ENCODE measurements at regions not wholly inside any gene's neighbourhood (a gene's known extent, or its start where the extent isn't known, plus 50 kb on each side); places are given as distances from the start of the nearest gene placed in this dataset.

DNA sequence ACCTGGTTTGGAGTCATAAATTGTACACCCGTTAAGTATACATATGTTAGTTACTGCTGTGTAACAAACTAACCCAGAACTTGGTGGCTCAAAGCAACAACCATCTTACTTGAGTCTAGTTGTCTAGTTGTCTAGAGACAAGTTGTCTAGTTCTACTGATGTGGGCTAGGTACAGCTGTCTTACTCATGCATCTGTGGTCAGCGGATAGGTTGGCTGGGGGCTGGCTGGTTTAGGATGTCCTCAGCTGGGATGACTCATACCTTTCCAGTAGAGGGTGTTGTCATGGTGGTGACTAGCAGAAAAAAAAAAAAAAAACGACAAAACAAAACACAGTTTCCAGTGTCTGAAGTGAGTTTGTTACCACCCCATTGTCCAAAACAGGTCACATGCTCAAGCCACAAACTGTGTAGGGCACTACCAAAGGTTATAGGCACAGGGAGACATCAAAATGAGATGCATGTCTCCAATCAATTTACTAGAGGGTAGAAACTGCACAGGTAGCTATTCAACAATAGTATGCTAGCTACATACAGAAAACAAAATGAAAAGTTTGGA, 680.3 kb downstream of the MED13L start:
- Histone ChIP-seq H3K79me2 (ENCODE audit: control insufficient read depth, insufficient read depth, low read length, poor library complexity) (no peaks in the 10 kb centered on the region), H3K36me3 (ENCODE audit: control insufficient read depth in 1 of 2, insufficient read depth in 2 of 2, low read length in 2 of 2) (no peaks in the 10 kb centered on the region), H2AK5ac (ENCODE audit: low read length) (no peak overlapping the region), H2BK12ac (ENCODE audit: low read length) (no peak overlapping the region), H3K9me3 (ENCODE audit: insufficient read depth, low read depth, low read length) (no peaks in the 10 kb centered on the region), H2BK5ac (ENCODE audit: low read depth, low read length, poor library complexity) (no peak overlapping the region), H2AFZ (ENCODE audit: insufficient read depth, low read length, poor library complexity) (no peak overlapping the region), H3K9ac (ENCODE audit: low read length) (no peak overlapping the region), H3K4me1 (ENCODE audit: control insufficient read depth in 1 of 2, insufficient read depth in 2 of 2, low read length in 2 of 2) (no peaks in the 10 kb centered on the region), H3K18ac (ENCODE audit: low read length) (no peak overlapping the region), H3K4me3 (ENCODE audit: low read depth, low read length) (no peak overlapping the region), H4K12ac (ENCODE audit: low read depth, low read length) (no peak overlapping the region), H4K91ac (ENCODE audit: low read depth, low read length) (no peak overlapping the region), H3K4ac (ENCODE audit: low read depth, low read length) (no peak overlapping the region), H4K8ac (ENCODE audit: low read depth, low read length) (no peak overlapping the region), H3K27me3 (ENCODE audit: insufficient read depth, low read length) (no peaks in the 10 kb centered on the region), H3K14ac (ENCODE audit: low read length) (no peak overlapping the region), H3K23ac (ENCODE audit: low read length) (no peak overlapping the region), H3K79me1 (ENCODE audit: low read length) (no peaks in the 10 kb centered on the region), H3K27ac (ENCODE audit: low read depth, low read length) (no peak overlapping the region), H3K4me2 (ENCODE audit: low read length) (no peak overlapping the region), H2BK120ac (ENCODE audit: insufficient read depth, low read length, poor library complexity) (no peak overlapping the region)
- WGBS (ENCODE audit: extremely low coverage, insufficient coverage, insufficient read length), result no CpG with 5 or more reads among the region's 3 CpGs
- DNase-seq, result peak; percentile 62 to 77

DNA sequence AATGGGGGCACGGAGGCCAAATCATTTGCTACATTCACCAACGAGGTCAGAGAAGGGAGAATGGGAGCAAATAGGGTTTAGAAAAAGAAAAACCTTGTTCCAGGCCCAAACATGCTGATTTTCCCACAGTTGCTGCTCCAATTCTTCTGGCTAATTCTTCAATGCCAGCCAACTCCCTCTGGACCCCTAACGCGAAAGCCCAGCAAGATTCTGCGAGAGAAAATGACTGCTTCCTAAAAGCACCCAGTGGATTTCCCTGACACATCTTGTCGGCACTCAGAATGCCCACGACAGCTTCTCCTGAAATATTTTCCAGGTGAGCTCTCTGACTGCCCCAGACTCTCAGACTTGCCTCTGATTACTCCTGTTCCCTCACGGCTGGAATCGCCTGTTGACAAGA, 689.4 kb downstream of the MED13L start:
- H3K9ac ChIP-seq (ENCODE audit: low read length), result no peak overlapping the region
- H4K91ac ChIP-seq (ENCODE audit: low read depth, low read length), result no peak overlapping the region
- no peak overlapping the region for H3K27ac ChIP-seq (ENCODE audit: low read depth, low read length)
- H3K4me2 ChIP-seq (ENCODE audit: low read length), result no peak overlapping the region
- no peak overlapping the region for H2BK12ac ChIP-seq (ENCODE audit: low read length)
- no peak overlapping the region for H2BK5ac ChIP-seq (ENCODE audit: low read depth, low read length, poor library complexity)
- no peak overlapping the region for H3K4ac ChIP-seq (ENCODE audit: low read depth, low read length)
- H4K8ac ChIP-seq (ENCODE audit: low read depth, low read length), result no peak overlapping the region
- no peaks in the 10 kb centered on the region for H3K79me1 ChIP-seq (ENCODE audit: low read length)
- peak; percentile 3 to 33 for DNase-seq
- H3K4me3 ChIP-seq (ENCODE audit: low read depth, low read length), result no peak overlapping the region
- H3K9me3 ChIP-seq (ENCODE audit: insufficient read depth, low read depth, low read length), result no peaks in the 10 kb centered on the region
- no peak overlapping the region for H2AK5ac ChIP-seq (ENCODE audit: low read length)
- H3K23ac ChIP-seq (ENCODE audit: low read length), result no peak overlapping the region
- no peaks in the 10 kb centered on the region for H3K36me3 ChIP-seq (ENCODE audit: control insufficient read depth in 1 of 2, insufficient read depth in 2 of 2, low read length in 2 of 2)
- H2AFZ ChIP-seq (ENCODE audit: insufficient read depth, low read length, poor library complexity), result no peak overlapping the region
- no peaks in the 10 kb centered on the region for H3K4me1 ChIP-seq (ENCODE audit: control insufficient read depth in 1 of 2, insufficient read depth in 2 of 2, low read length in 2 of 2)
- H3K79me2 ChIP-seq (ENCODE audit: control insufficient read depth, insufficient read depth, low read length, poor library complexity), result no peaks in the 10 kb centered on the region
- H3K18ac ChIP-seq (ENCODE audit: low read length), result no peak overlapping the region
- no peak overlapping the region for H2BK120ac ChIP-seq (ENCODE audit: insufficient read depth, low read length, poor library complexity)
- H3K14ac ChIP-seq (ENCODE audit: low read length), result no peak overlapping the region
- no peaks in the 10 kb centered on the region for H3K27me3 ChIP-seq (ENCODE audit: insufficient read depth, low read length)
- no peak overlapping the region for H4K12ac ChIP-seq (ENCODE audit: low read depth, low read length)
- WGBS (ENCODE audit: extremely low coverage, insufficient coverage, insufficient read length), result no CpG with 5 or more reads among the region's 9 CpGs

DNA sequence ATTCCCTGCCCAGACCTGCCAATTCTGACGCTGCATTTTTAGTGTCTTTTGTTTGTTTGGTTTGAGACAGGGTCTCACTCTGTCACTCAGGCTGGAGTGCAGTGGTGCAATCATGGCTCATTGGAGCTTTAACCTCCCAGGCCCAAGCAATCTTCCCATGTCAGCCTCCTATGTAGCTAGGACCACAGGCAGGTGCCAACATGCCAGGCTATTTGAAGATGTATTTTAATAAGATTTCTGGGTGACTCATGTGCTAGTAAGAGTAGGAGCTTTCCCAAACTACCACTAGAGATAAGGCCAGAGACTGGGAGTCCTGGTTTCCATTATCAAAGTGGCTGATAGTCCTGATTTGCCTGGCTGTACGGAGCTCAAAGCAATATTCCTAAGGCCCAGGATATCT, 693.3 kb downstream of the MED13L start:
- Histone ChIP-seq H3K36me3 (ENCODE audit: control insufficient read depth in 1 of 2, insufficient read depth in 2 of 2, low read length in 2 of 2) (no peaks in the 10 kb centered on the region), H3K79me1 (ENCODE audit: low read length) (no peaks in the 10 kb centered on the region), H2BK12ac (ENCODE audit: low read length) (no peak overlapping the region), H3K79me2 (ENCODE audit: control insufficient read depth, insufficient read depth, low read length, poor library complexity) (no peaks in the 10 kb centered on the region), H3K23ac (ENCODE audit: low read length) (no peak overlapping the region), H3K9ac (ENCODE audit: low read length) (no peak overlapping the region), H3K4me3 (ENCODE audit: low read depth, low read length) (no peak overlapping the region), H3K27ac (ENCODE audit: low read depth, low read length) (no peak overlapping the region), H4K8ac (ENCODE audit: low read depth, low read length) (no peak overlapping the region), H3K4ac (ENCODE audit: low read depth, low read length) (no peak overlapping the region), H2BK120ac (ENCODE audit: insufficient read depth, low read length, poor library complexity) (no peak overlapping the region), H3K27me3 (ENCODE audit: insufficient read depth, low read length) (no peaks in the 10 kb centered on the region), H4K91ac (ENCODE audit: low read depth, low read length) (no peak overlapping the region), H4K12ac (ENCODE audit: low read depth, low read length) (no peak overlapping the region), H2AK5ac (ENCODE audit: low read length) (no peak overlapping the region), H3K18ac (ENCODE audit: low read length) (no peak overlapping the region), H2AFZ (ENCODE audit: insufficient read depth, low read length, poor library complexity) (no peak overlapping the region), H3K4me2 (ENCODE audit: low read length) (no peak overlapping the region), H3K9me3 (ENCODE audit: insufficient read depth, low read depth, low read length) (no peaks in the 10 kb centered on the region), H3K4me1 (ENCODE audit: control insufficient read depth in 1 of 2, insufficient read depth in 2 of 2, low read length in 2 of 2) (no peaks in the 10 kb centered on the region), H2BK5ac (ENCODE audit: low read depth, low read length, poor library complexity) (no peak overlapping the region), H3K14ac (ENCODE audit: low read length) (no peak overlapping the region)
- WGBS (ENCODE audit: extremely low coverage, insufficient coverage, insufficient read length), result no CpG with 5 or more reads among the region's 2 CpGs
- DNase-seq, result no peak

DNA sequence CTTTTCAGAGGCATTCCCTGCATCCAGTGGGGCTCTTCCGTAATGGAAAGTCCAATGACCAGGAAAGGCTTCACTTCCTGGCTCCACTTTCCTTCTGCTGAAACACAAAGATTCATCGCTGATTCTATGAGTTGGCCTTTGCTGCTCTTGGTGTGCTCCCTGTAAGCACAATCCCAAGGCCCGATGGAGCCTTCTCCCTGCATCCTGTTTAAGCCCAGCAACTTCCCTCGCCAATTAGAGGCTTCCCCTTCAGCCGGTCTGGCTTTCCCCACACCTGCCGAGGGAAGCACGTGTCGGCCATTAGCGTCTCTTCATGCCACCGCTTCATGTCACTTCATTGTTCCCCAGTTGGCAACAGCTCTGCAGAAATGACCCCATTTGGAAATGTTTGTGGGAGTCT, 693.9 kb downstream of the MED13L start:
- H3K23ac ChIP-seq (ENCODE audit: low read length), result no peak overlapping the region
- WGBS (ENCODE audit: extremely low coverage, insufficient coverage, insufficient read length), result no CpG with 5 or more reads among the region's 10 CpGs
- DNase-seq, result no peak
- H3K9ac ChIP-seq (ENCODE audit: low read length), result no peak overlapping the region
- no peak overlapping the region for H3K14ac ChIP-seq (ENCODE audit: low read length)
- no peak overlapping the region for H2AK5ac ChIP-seq (ENCODE audit: low read length)
- no peak overlapping the region for H2BK5ac ChIP-seq (ENCODE audit: low read depth, low read length, poor library complexity)
- H2AFZ ChIP-seq (ENCODE audit: insufficient read depth, low read length, poor library complexity), result no peak overlapping the region
- no peaks in the 10 kb centered on the region for H3K4me1 ChIP-seq (ENCODE audit: control insufficient read depth in 1 of 2, insufficient read depth in 2 of 2, low read length in 2 of 2)
- H3K79me1 ChIP-seq (ENCODE audit: low read length), result no peaks in the 10 kb centered on the region
- H3K4me3 ChIP-seq (ENCODE audit: low read depth, low read length), result no peak overlapping the region
- H2BK120ac ChIP-seq (ENCODE audit: insufficient read depth, low read length, poor library complexity), result no peak overlapping the region
- no peak overlapping the region for H3K18ac ChIP-seq (ENCODE audit: low read length)
- no peak overlapping the region for H2BK12ac ChIP-seq (ENCODE audit: low read length)
- no peak overlapping the region for H3K27ac ChIP-seq (ENCODE audit: low read depth, low read length)
- H4K8ac ChIP-seq (ENCODE audit: low read depth, low read length), result no peak overlapping the region
- H3K79me2 ChIP-seq (ENCODE audit: control insufficient read depth, insufficient read depth, low read length, poor library complexity), result no peaks in the 10 kb centered on the region
- H3K27me3 ChIP-seq (ENCODE audit: insufficient read depth, low read length), result no peaks in the 10 kb centered on the region
- H3K36me3 ChIP-seq (ENCODE audit: control insufficient read depth in 1 of 2, insufficient read depth in 2 of 2, low read length in 2 of 2), result no peaks in the 10 kb centered on the region
- H3K9me3 ChIP-seq (ENCODE audit: insufficient read depth, low read depth, low read length), result no peaks in the 10 kb centered on the region
- H4K12ac ChIP-seq (ENCODE audit: low read depth, low read length), result no peak overlapping the region
- H3K4me2 ChIP-seq (ENCODE audit: low read length), result no peak overlapping the region
- H4K91ac ChIP-seq (ENCODE audit: low read depth, low read length), result no peak overlapping the region
- no peak overlapping the region for H3K4ac ChIP-seq (ENCODE audit: low read depth, low read length)

Measured in trophoblast cell (in vitro differentiated cells and primary cell).